Neural progenitor cell (in vitro differentiated cells): ENCODE measurements at regions not wholly inside any gene's neighbourhood (a gene's known extent, or its start where the extent isn't known, plus 50 kb on each side); places are given as distances from the start of the nearest gene placed in this dataset.
A peak's percentile ranks its signal among the peaks of the same experiment; 100 is the strongest.

ENCODE experiments used
- DNase-seq: peaks from one replicate; pipeline ENCODE4 v3.0.0-alpha.2; 2016; ENCODE audit warnings: low spot score
- H2AFZ ChIP-seq: fragments of 200-600 bp; sonication (generic); replicated peaks from 2 replicates; pipeline ENCODE4 v1.6.1; 2016; ENCODE audit warnings: antibody characterized with exemption
- H3F3A ChIP-seq: fragments of 200-600 bp; sonication (generic); 2 replicates; pipeline ENCODE4 v1.6.1; 2016; ENCODE audit warnings: antibody characterized with exemption, low read depth
- H3K27ac ChIP-seq: fragments of 200-600 bp; sonication (generic); 2 replicates; pipeline ENCODE4 v1.5.1; 2016; ENCODE audit warnings: mild to moderate bottlenecking
- H3K27me3 ChIP-seq: fragments of 200-600 bp; sonication (generic); 2 replicates; pipeline ENCODE4 v1.6.1; 2016; ENCODE audit warnings: mild to moderate bottlenecking, moderate library complexity
- H3K36me3 ChIP-seq: fragments of 200-600 bp; sonication (generic); 2 replicates; pipeline ENCODE4 v1.5.1; 2016
- H3K4me1 ChIP-seq: fragments of 200-600 bp; sonication (generic); 2 replicates; pipeline ENCODE4 v1.6.1; 2016; ENCODE audit warnings: mixed run types
- H3K4me2 ChIP-seq: fragments of 200-600 bp; sonication (generic); 2 replicates; pipeline ENCODE4 v1.6.1; 2016
- H3K4me3 ChIP-seq: fragments of 200-600 bp; sonication (generic); 2 replicates; pipeline ENCODE4 v1.5.1; 2016
- H3K79me2 ChIP-seq: fragments of 200-600 bp; sonication (generic); 2 replicates; pipeline ENCODE4 v1.6.1; 2016; ENCODE audit warnings: low read depth
- H3K9ac ChIP-seq: fragments of 200-600 bp; sonication (generic); 2 replicates; pipeline ENCODE4 v1.6.1; 2016
- H3K9me3 ChIP-seq: fragments of 200-600 bp; sonication (generic); 2 replicates; pipeline ENCODE4 v1.5.1; 2016; ENCODE audit warnings: low read depth
- H4K20me1 ChIP-seq: fragments of 200-600 bp; sonication (generic); 2 replicates; pipeline ENCODE4 v1.6.1; 2016; ENCODE audit warnings: low read depth
- H3K27ac Mint-ChIP-seq: 3 replicates; pipeline ENCODE4 v1.8.0; 2021; ENCODE audit warnings: mixed read lengths
- H3K27me3 Mint-ChIP-seq: 2 replicates; pipeline ENCODE4 v1.8.0; 2022; ENCODE audit warnings: low read depth, mild to moderate bottlenecking, inconsistent platforms, moderate library complexity, mixed read lengths; ENCODE audit not compliant: insufficient read depth
- H3K36me3 Mint-ChIP-seq: 3 replicates; pipeline ENCODE4 v1.8.0; 2021; ENCODE audit warnings: mixed read lengths
- H3K4me1 Mint-ChIP-seq: 3 replicates; pipeline ENCODE4 v1.8.0; 2021; ENCODE audit warnings: mixed read lengths
- H3K4me3 Mint-ChIP-seq: 3 replicates; pipeline ENCODE4 v1.8.0; 2021; ENCODE audit warnings: mild to moderate bottlenecking, moderate library complexity, mixed read lengths
- H3K9me3 Mint-ChIP-seq: 3 replicates; pipeline ENCODE4 v1.8.0; 2020; ENCODE audit warnings: mixed read lengths
- CTCF ChIP-seq: fragments of 200-600 bp; sonication (generic); IDR thresholded peaks from 2 replicates; pipeline ENCODE4 v1.5.1; 2017; ENCODE audit warnings: antibody characterized with exemption, mild to moderate bottlenecking
- EZH2 ChIP-seq: fragments of 200-600 bp; sonication (generic); IDR thresholded peaks from 2 replicates; pipeline ENCODE4 v1.6.1; 2017; ENCODE audit warnings: antibody characterized with exemption, mild to moderate bottlenecking, moderate library complexity
- EZH2phosphoT487 ChIP-seq: fragments of 200-600 bp; sonication (generic); IDR thresholded peaks from 2 replicates; pipeline ENCODE4 v1.6.1; 2017; ENCODE audit warnings: antibody characterized with exemption

- Mint-ChIP-seq H3K36me3 (no peaks in the 10 kb centered on the region), H3K27me3 (peaks cover 16% of the 10 kb centered on the region), H3K4me3 (no peak overlapping the region), H3K9me3 (peaks cover 4% of the 10 kb centered on the region), H3K4me1 (no peaks in the 10 kb centered on the region), H3K27ac (peak overlapping the region; percentile 26)
- Histone ChIP-seq H2AFZ (no peak overlapping the region), H3K79me2 (no peaks in the 10 kb centered on the region), H3K27me3 (peaks cover 5% of the 10 kb centered on the region), H3K9ac (no peak overlapping the region), H3K27ac (no peak overlapping the region), H3F3A (no peaks in the 10 kb centered on the region), H3K9me3 (no peaks in the 10 kb centered on the region), H3K4me1 (no peaks in the 10 kb centered on the region), H3K4me2 (no peak overlapping the region), H4K20me1 (no peaks in the 10 kb centered on the region), H3K4me3 (no peak overlapping the region), H3K36me3 (no peaks in the 10 kb centered on the region)
- DNase-seq: no peak
- TF ChIP-seq CTCF (no peak), EZH2 (no peak), EZH2phosphoT487 (no peak)
Observed at GRCh38 chr18:22271030-22271429, 101.6 kb downstream of the GATA6 start.

GRCh38 chr18:22268641-22269128 lies 99.3 kb downstream of the GATA6 start:
- DNase-seq: no peak
- H3K27ac Mint-ChIP-seq: no peak overlapping the region
- no peaks in the 10 kb centered on the region for H3K36me3 Mint-ChIP-seq
- H3F3A ChIP-seq: no peaks in the 10 kb centered on the region
- H3K4me1 ChIP-seq: no peaks in the 10 kb centered on the region
- no peak overlapping the region for H3K9ac ChIP-seq
- no peak overlapping the region for H3K27ac ChIP-seq
- H3K27me3 ChIP-seq: peaks cover 5% of the 10 kb centered on the region
- H3K9me3 Mint-ChIP-seq: peaks cover 3% of the 10 kb centered on the region
- H3K9me3 ChIP-seq: no peaks in the 10 kb centered on the region
- H3K79me2 ChIP-seq: no peaks in the 10 kb centered on the region
- no peaks in the 10 kb centered on the region for H3K4me1 Mint-ChIP-seq
- TF ChIP-seq EZH2 (no peak), EZH2phosphoT487 (no peak)
- H3K4me3 Mint-ChIP-seq: no peak overlapping the region
- peaks cover 12% of the 10 kb centered on the region for H3K27me3 Mint-ChIP-seq
- H4K20me1 ChIP-seq: no peaks in the 10 kb centered on the region
- no peak overlapping the region for H2AFZ ChIP-seq
- H3K4me3 ChIP-seq: no peak overlapping the region
- no peaks in the 10 kb centered on the region for H3K36me3 ChIP-seq
- H3K4me2 ChIP-seq: no peak overlapping the region

GRCh38 chr18:22267697-22268096 lies 98.3 kb downstream of the GATA6 start:
- no peaks in the 10 kb centered on the region for H3K36me3 Mint-ChIP-seq
- Histone ChIP-seq H3K4me3 (no peak overlapping the region), H3K4me2 (no peak overlapping the region), H3K4me1 (no peaks in the 10 kb centered on the region), H3K36me3 (no peaks in the 10 kb centered on the region), H3F3A (no peaks in the 10 kb centered on the region), H2AFZ (no peak overlapping the region), H3K79me2 (no peaks in the 10 kb centered on the region), H3K9ac (no peak overlapping the region), H3K27ac (no peak overlapping the region), H4K20me1 (no peaks in the 10 kb centered on the region), H3K9me3 (no peaks in the 10 kb centered on the region), H3K27me3 (no peaks in the 10 kb centered on the region)
- H3K27ac Mint-ChIP-seq: no peak overlapping the region
- DNase-seq: no peak
- no peak overlapping the region for H3K4me3 Mint-ChIP-seq
- peaks cover 2% of the 10 kb centered on the region for H3K9me3 Mint-ChIP-seq
- H3K27me3 Mint-ChIP-seq: peaks cover 8% of the 10 kb centered on the region
- H3K4me1 Mint-ChIP-seq: no peaks in the 10 kb centered on the region
- TF ChIP-seq CTCF: no peak
- no peak for TF ChIP-seq EZH2phosphoT487
- no peak for TF ChIP-seq EZH2

- no peak for DNase-seq
- no peak overlapping the region for H3K4me2 ChIP-seq
- Mint-ChIP-seq H3K27ac (no peak overlapping the region), H3K9me3 (no peaks in the 10 kb centered on the region), H3K4me3 (no peak overlapping the region), H3K36me3 (no peaks in the 10 kb centered on the region), H3K27me3 (peaks cover 5% of the 10 kb centered on the region), H3K4me1 (no peaks in the 10 kb centered on the region)
- H3K4me3 ChIP-seq: no peak overlapping the region
- H3K9ac ChIP-seq: no peak overlapping the region
- no peaks in the 10 kb centered on the region for H3K4me1 ChIP-seq
- H3K36me3 ChIP-seq: no peaks in the 10 kb centered on the region
- no peaks in the 10 kb centered on the region for H3K27me3 ChIP-seq
- H3F3A ChIP-seq: no peaks in the 10 kb centered on the region
- H3K79me2 ChIP-seq: no peaks in the 10 kb centered on the region
- no peak overlapping the region for H3K27ac ChIP-seq
- H3K9me3 ChIP-seq: no peaks in the 10 kb centered on the region
- H4K20me1 ChIP-seq: no peaks in the 10 kb centered on the region
- TF ChIP-seq EZH2phosphoT487 (no peak), EZH2 (no peak), CTCF (no peak)
- H2AFZ ChIP-seq: no peak overlapping the region
Observed at GRCh38 chr18:22267225-22267624, 97.8 kb downstream of the GATA6 start.
